ENCODE measurements at regions not wholly inside any gene's neighbourhood (a gene's known extent, or its start where the extent isn't known, plus 50 kb on each side); places are given as distances from the start of the nearest gene placed in this dataset.

GRCh38 chr5:31130676-31131075 lies 62.8 kb upstream of the CDH6 start:
- Histone ChIP-seq H3K36me3 (no peaks in the 10 kb centered on the region), H3K4me3 (no peak overlapping the region), H3K27me3 (no peaks in the 10 kb centered on the region), H3K27ac (no peak overlapping the region), H3K9me3 (peaks cover 0 to 6% of the 10 kb centered on the region in 2 donors), H3K4me1 (no peaks in the 10 kb centered on the region)
- no peak for DNase-seq
- no peak for TF ChIP-seq POLR2A (IDR thresholded peaks at IDR 0.05)
- no peak for TF ChIP-seq EP300 (IDR thresholded peaks at IDR 0.05; ENCODE audit: low read depth)
- no peak for TF ChIP-seq POLR2AphosphoS5 (IDR thresholded peaks at IDR 0.05)
- no peak for TF ChIP-seq CTCF (IDR thresholded peaks at IDR 0.05)
- 71 to 74% methylated on average over 2 of the region's 2 CpGs for WGBS, 2 donors (ENCODE audit: low coverage in 1 of 2)
- in situ Hi-C loops (cut with MboI; ENCODE audit: low pct_ligation_motif_present in 1 of 4, low pct_unique_long_range_greater_than_20kb in 1 of 4, low sequenced_read_pairs in 3 of 4): no loop called here
- intact Hi-C loops (cut with DNase I; ENCODE audit: low total_unique reads): no loop called here

GRCh38 chr5:31124651-31125305 lies 68.7 kb upstream of the CDH6 start:
- Histone ChIP-seq H3K4me3 (no peak overlapping the region), H3K9me3 (peaks cover 0 to 6% of the 10 kb centered on the region in 2 donors), H3K27me3 (no peaks in the 10 kb centered on the region), H3K36me3 (no peaks in the 10 kb centered on the region), H3K27ac (no peak overlapping the region), H3K4me1 (no peaks in the 10 kb centered on the region)
- 82 to 84% methylated on average over 5 of the region's 5 CpGs for WGBS, 2 donors (ENCODE audit: low coverage in 1 of 2)
- in situ Hi-C loops (cut with MboI; ENCODE audit: low pct_ligation_motif_present in 1 of 4, low pct_unique_long_range_greater_than_20kb in 1 of 4, low sequenced_read_pairs in 3 of 4): no loop called here
- intact Hi-C loops (cut with DNase I; ENCODE audit: low total_unique reads): loop anchor here (1.0 kb wide), 1 partner anchor 17 kb away; no protein-coding TSS in a partner anchor
- no peak for DNase-seq
- TF ChIP-seq CTCF (IDR thresholded peaks at IDR 0.05) (no peak), POLR2A (IDR thresholded peaks at IDR 0.05) (no peak), POLR2AphosphoS5 (IDR thresholded peaks at IDR 0.05) (no peak)

GRCh38 chr5:31124026-31124425 lies 69.5 kb upstream of the CDH6 start:
- Histone ChIP-seq H3K27ac (no peak overlapping the region), H3K4me3 (no peak overlapping the region), H3K36me3 (no peaks in the 10 kb centered on the region), H3K4me1 (no peaks in the 10 kb centered on the region), H3K9me3 (peaks cover 0 to 6% of the 10 kb centered on the region in 2 donors), H3K27me3 (no peaks in the 10 kb centered on the region)
- no peak for DNase-seq
- in situ Hi-C loops (cut with MboI; ENCODE audit: low pct_ligation_motif_present in 1 of 4, low pct_unique_long_range_greater_than_20kb in 1 of 4, low sequenced_read_pairs in 3 of 4): no loop called here
- 81 to 83% methylated on average over 1 of the region's 1 CpG for WGBS, 2 donors (ENCODE audit: low coverage in 1 of 2)
- no peak for TF ChIP-seq EP300 (IDR thresholded peaks at IDR 0.05; ENCODE audit: low read depth)
- no peak for TF ChIP-seq CTCF (IDR thresholded peaks at IDR 0.05)
- TF ChIP-seq POLR2AphosphoS5 (IDR thresholded peaks at IDR 0.05): no peak
- no peak for TF ChIP-seq POLR2A (IDR thresholded peaks at IDR 0.05)
- intact Hi-C loops (cut with DNase I; ENCODE audit: low total_unique reads): loop anchor here (1.0 kb wide), 1 partner anchor 17 kb away; no protein-coding TSS in a partner anchor

GRCh38 chr5:31122998-31123951 lies 70.2 kb upstream of the CDH6 start:
- TF ChIP-seq CTCF (IDR thresholded peaks at IDR 0.05) (no peak), POLR2AphosphoS5 (IDR thresholded peaks at IDR 0.05) (no peak), EP300 (IDR thresholded peaks at IDR 0.05; ENCODE audit: low read depth) (no peak), POLR2A (IDR thresholded peaks at IDR 0.05) (no peak)
- WGBS, 2 donors (ENCODE audit: low coverage in 1 of 2): 66 to 74% methylated on average over 4 of the region's 4 CpGs
- H3K36me3 ChIP-seq: no peaks in the 10 kb centered on the region
- no peaks in the 10 kb centered on the region for H3K4me1 ChIP-seq
- H3K27ac ChIP-seq: no peak overlapping the region
- H3K27me3 ChIP-seq: no peaks in the 10 kb centered on the region
- no peak overlapping the region for H3K4me3 ChIP-seq
- H3K9me3 ChIP-seq: peaks cover 0 to 6% of the 10 kb centered on the region in 2 donors
- in situ Hi-C loops (cut with MboI; ENCODE audit: low pct_ligation_motif_present in 1 of 4, low pct_unique_long_range_greater_than_20kb in 1 of 4, low sequenced_read_pairs in 3 of 4) (no loop called here), intact Hi-C loops (cut with DNase I; ENCODE audit: low total_unique reads) (no loop called here)
- DNase-seq: no peak
